HG03103 (cell line): ENCODE measurements at regions not wholly inside any gene's neighbourhood (a gene's known extent, or its start where the extent isn't known, plus 50 kb on each side); places are given as distances from the start of the nearest gene placed in this dataset.

Experiments
- ATAC-seq: cut with Tn5 transposase; IDR thresholded peaks from one replicate; pipeline ENCODE4 v1.9.1; 2021; ENCODE audit warnings: low read depth; ENCODE audit not compliant: unreplicated experiment

- no peak for ATAC-seq
Observed at GRCh38 chr4:11194431-11194830, 234.3 kb downstream of the HS3ST1 start.

DNA sequence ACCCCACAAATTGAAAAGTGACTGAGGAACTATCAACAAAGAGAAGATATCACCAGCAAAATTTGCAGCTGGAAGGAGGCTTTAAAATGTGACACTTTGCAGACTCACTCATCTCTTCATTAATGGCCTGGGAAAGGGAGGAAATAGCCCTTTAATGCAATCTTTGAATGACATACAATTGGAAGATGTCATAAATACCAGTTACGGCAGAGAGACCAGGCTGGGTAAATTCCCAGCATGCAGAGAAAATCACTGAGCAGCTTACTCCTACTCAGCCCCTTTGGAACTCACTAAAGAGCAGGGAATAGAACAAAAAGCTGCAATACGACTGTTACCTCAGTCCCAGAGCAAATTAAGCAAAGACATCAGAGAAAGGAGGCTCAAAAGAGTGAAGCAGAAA, 238.9 kb downstream of the HS3ST1 start:
- ATAC-seq, result no peak

- ATAC-seq, result no peak
Observed at GRCh38 chr4:11183356-11183740, 245.3 kb downstream of the HS3ST1 start.

GRCh38 chr4:11182586-11183355, 245.9 kb downstream of the HS3ST1 start:
- no peak for ATAC-seq

DNA sequence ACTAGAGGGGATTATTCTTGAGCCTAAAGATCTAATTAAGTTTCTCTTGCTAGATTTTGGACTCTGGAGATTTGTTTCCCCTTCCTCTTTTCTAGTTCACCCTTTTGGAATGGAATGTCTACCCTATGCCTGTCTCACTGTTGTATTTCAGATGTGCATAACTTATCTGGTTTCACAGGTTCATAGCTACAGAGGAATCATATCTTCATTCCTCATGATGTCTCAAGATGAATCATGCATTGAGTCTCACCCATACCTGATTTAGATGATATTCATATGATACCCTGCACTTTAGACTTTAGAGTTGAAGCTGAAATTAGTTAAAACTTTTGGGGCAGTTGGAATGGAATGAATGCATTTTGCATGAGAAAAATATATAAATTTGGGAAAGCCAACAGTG, 246.7 kb downstream of the HS3ST1 start:
- ATAC-seq, result no peak

DNA sequence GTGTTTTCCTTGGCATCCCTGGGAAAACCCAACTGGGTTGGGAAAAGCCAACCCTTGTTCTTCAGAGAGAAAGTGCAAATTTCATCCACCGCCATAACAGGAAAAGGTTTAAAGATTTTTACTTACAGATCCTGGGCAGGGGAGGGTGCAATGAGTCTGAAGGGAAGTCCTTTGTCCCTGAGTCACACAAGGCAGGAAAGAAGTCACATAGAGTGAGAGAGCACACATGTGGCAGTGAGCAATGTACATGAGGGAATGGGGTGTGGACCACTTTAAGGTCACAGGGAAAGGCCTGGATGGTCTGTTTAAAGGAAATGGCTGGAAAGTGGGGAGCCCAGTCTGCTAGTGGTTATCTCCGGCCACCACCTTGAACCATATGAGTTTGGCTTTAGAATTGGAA, 248.9 kb downstream of the HS3ST1 start:
- no peak for ATAC-seq

GRCh38 chr4:11178433-11178832, 250.3 kb downstream of the HS3ST1 start:
- no peak for ATAC-seq

- ATAC-seq, result no peak
Observed at GRCh38 chr4:11175374-11175773, 253.3 kb downstream of the HS3ST1 start.

DNA sequence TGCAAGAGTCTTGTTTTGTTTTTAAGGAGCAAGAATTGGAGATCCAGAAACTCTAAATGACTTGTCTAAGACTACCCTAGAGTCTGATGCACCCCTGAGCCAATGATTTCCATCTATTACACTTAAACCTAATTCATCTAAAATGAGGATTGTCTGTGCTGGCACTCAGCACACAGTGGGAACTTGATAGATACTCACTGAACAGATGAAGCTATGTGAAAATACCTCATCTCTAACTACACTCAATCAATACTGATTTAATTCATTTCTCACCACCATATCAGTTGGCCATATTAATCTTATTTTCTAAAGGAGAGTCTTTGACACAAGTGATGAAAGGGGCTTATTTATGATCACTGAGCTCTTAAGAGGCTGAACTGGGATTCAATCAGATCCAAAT, 262.1 kb downstream of the HS3ST1 start:
- ATAC-seq, result no peak

DNA sequence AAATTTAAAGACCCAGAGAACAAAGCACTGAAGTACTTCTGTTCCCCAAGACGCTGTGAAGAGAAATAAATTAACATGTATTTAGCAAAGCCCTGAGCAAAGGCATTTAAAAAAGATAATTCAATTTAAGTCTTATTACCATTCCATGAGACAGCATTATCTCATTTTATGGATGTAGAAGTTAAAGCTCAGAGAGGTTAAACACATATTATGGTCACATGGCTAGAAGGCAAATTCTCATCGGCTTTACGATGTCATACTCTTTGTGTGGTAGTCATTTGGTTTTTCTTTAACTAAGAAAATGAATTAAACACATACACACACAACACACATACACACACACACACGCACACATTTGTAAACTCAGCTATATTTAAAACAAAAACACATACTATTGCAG, 262.7 kb downstream of the HS3ST1 start:
- no peak for ATAC-seq

DNA sequence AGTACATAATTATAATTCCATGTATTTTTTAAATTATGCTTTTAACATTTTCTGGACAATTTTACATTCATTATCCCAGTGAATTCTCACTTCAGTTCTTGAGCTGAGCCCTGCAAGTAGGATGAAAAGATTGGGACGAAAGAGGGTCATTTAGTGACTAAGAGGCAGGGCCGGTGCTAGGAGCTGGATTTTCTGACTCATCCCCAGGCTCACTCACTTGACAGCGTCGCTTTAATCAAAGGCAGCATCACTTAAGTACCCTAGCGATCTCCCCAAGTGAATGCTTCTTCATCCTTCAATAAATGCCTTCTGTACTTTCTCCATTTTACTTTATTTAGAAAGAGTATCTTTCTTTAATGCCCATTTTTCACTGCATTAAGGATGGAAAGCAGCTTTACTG, 263.6 kb downstream of the HS3ST1 start:
- no peak for ATAC-seq

GRCh38 chr4:11160288-11160687, 268.4 kb downstream of the HS3ST1 start:
- no peak for ATAC-seq

DNA sequence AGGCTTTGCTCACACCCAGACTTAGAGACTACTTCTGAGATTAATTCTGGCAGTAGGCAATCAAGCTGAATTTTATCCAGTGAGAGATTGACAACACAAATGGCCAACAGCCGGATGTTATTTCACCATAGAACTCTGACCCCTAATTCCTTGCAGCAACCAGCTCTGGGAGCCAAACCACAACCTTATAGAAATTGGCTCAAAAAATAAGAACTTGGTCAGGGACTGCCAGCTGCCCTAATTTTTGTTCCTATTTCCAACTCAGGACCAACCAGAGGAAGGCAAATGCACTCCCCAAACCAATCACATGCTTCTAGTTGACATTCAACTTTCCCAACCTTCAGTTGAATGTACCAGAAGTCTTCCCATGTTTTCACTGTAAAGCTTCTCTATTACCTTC, 269.7 kb downstream of the HS3ST1 start:
- no peak for ATAC-seq

GRCh38 chr4:11155208-11155867, 273.4 kb downstream of the HS3ST1 start:
- no peak for ATAC-seq

DNA sequence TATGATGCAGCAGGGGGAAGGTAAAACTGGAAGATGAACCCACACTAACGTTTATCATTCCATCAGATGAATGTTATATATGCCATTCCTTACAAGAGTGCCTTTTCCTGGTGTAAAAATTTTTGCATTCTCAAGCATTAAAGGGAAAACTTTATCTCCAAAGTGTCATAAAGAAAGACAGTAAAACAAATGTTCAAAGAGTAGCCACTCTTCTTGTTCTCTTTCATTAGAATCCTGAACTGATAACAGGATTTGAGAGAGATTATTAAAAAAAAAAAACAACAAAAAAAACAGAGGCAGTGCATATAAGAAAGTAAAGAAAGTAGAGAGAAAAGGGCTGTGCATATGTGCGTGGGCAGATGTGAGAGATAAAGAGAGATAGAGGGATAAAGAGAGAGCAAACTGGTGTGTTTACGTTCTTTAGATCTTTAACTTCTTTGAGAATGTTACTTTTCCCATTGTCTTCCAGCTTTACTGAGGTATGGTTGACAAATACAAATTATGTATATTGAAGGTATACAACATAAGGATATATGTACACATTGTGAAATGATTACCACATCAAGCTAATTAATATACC, 275.4 kb downstream of the HS3ST1 start:
- no peak for ATAC-seq

- no peak for ATAC-seq
Observed at GRCh38 chr4:11152684-11153083, 276.0 kb downstream of the HS3ST1 start.

DNA sequence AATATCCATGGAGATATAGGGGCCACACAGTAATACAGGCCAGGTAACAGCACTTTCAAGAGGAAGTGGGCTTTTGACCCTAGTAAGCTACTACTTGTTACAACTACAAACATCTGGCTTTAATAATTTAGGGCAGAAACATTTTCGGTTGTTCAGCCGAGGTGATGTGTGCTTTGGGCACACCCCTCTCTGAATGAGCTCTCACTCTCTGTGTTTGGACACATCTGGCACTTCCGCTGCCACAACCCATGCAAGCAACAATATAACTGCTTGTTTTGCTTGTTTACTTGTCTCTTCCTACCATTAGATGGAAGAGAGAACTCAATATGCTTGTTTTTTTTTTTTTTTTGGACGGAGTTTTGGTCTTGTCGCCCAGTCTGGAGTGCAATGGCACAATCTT, 277.2 kb downstream of the HS3ST1 start:
- ATAC-seq, result no peak

DNA sequence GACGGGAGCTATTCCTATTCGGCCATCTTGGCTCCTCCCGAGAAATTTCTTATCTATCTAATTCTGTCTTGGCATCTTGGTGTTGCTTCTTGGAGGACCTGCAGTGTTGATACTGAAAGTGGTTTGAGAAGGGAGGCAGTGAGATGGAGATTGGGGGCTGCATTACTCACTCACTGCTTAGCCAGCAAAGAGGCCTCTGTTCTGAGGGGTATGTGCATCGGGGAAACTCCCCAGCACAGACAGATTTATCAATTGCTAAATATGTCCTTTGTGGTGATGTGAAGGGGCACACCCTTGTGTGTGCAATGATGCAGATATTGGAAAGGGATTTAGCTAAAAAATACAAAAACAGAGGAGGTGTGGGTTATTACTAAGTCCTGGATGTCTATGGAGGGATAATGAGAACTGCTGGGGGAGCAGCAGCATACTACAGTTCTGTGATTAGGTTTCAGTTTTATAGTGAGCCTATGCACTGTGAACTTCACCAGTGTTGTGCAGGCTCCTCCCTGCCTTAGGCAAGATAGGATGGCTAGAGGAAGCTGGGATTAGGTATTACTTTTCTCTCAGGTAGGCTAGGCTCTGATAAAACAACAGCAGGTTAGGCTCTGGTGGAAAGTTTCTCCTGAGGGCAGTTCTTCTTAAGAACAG, 279.0 kb downstream of the HS3ST1 start:
- ATAC-seq, result no peak

DNA sequence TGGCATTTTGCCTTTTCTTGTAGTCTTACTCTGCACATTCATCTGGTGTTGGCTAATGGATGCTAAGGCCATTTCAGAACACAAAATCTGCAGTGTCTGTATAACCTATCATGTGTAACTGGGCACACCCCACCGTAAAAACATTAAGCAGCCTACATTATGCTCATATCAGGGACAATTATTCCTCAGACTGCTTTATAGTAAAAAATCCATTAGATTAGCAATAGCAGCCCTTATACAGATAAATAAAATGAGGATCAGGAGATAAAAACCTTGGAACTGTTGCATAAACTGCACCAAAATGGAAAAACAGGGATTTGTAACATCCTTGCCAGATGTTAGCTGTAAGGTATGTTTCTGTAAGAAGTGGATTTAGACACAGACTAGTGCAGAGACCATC, 288.8 kb downstream of the HS3ST1 start:
- ATAC-seq, result no peak

- no peak for ATAC-seq
Observed at GRCh38 chr4:11138964-11139363, 289.7 kb downstream of the HS3ST1 start.

GRCh38 chr4:11134705-11135104, 294.0 kb downstream of the HS3ST1 start:
- no peak for ATAC-seq

DNA sequence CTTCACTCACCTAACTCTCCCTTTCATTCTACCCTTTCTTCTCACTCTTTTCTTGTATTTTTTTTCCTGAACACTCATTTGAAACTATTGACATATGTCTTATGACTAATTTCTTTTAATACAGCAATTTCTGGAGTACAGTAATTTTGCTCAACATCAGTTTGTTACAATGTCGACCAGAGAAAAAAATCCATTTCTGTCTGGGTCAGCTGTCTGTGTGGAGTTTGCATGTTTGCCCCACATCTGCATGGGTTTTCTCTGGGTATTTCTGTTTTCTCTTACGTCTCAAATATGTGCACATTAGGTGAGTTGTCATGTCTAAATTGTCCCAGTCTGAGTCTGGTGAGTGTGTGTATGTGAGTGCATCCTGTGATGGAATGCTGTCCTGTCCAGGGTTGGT, 294.8 kb downstream of the HS3ST1 start:
- ATAC-seq, result no peak
